Thyroid gland (tissue), 4 donors: ENCODE measurements at regions not wholly inside any gene's neighbourhood (a gene's known extent, or its start where the extent isn't known, plus 50 kb on each side); places are given as distances from the start of the nearest gene placed in this dataset.
A peak's percentile ranks its signal among the peaks of the same experiment; 100 is the strongest.

Experiments used
- DNase-seq, 2 donors: peaks; one replicate each; pipeline ENCODE4 v3.0.0-alpha.2; 2019
- H3K27ac ChIP-seq, 3 donors: fragments of 200-600 bp; sonication (generic); 1 replicate in 2 of 3; 2 replicates in 1 of 3; pipeline ENCODE4 v1.5.1; 2016 to 2019; ENCODE audit warnings: mild to moderate bottlenecking in 1 of 3, moderate library complexity in 1 of 3
- H3K27me3 ChIP-seq: fragments of 200-600 bp; sonication (generic); one replicate; pipeline ENCODE4 v1.5.1; 2019
- H3K36me3 ChIP-seq, 2 donors: fragments of 200-600 bp; sonication (generic); one replicate each; pipeline ENCODE4 v1.5.1; 2016 to 2019
- H3K4me1 ChIP-seq, 2 donors: fragments of 200-600 bp; sonication (generic); one replicate each; pipeline ENCODE4 v1.5.1; 2017 to 2019
- H3K4me3 ChIP-seq, 3 donors: fragments of 200-600 bp; sonication (generic); replicated peaks in 1 of 3; 1 replicate in 2 of 3; 2 replicates in 1 of 3; pipeline ENCODE4 v1.5.1; 2016; ENCODE audit warnings: mild to moderate bottlenecking in 1 of 3
- H3K9me3 ChIP-seq: fragments of 200-600 bp; sonication (generic); one replicate; pipeline ENCODE4 v1.5.1; 2017
- CTCF ChIP-seq, 6 experiments: fragments of 200-600 bp in 3 of 6; fragments of 450-650 bp in 3 of 6; sonication (generic) in 3 of 6; IDR thresholded peaks; one replicate each; pipeline ENCODE4 v1.5.1; 2016 to 2019; ENCODE audit warnings: antibody characterized with exemption in 6 of 6, mild to moderate bottlenecking in 2 of 6, inconsistent platforms in 1 of 6, moderate library complexity in 1 of 6
- POLR2A ChIP-seq, 2 donors: fragments of 450-650 bp; IDR thresholded peaks; one replicate each; pipeline ENCODE4 v1.6.1; 2017; ENCODE audit warnings: antibody characterized with exemption in 2 of 2, mild to moderate bottlenecking in 2 of 2, moderate library complexity in 1 of 2
- WGBS, 2 donors: methylation state at CpG; one replicate each; pipeline ENCODE4 v1.1.5; 2017; 5-methylcytosine and 5-hydroxymethylcytosine counted together
- intact Hi-C: fragments of 100-400 bp; cut with DNase I; formaldehyde crosslinking; loops from one replicate; pipeline ENCODE4 v1.15.1; 2023

- TF ChIP-seq CTCF (IDR thresholded peaks at IDR 0.05) (no peak), POLR2A (IDR thresholded peaks at IDR 0.05) (no peak)
- 58 to 64% methylated on average over 6 of the region's 6 CpGs for WGBS, 2 donors
- intact Hi-C loops: no loop called here
- Histone ChIP-seq H3K4me1 (no peaks in the 10 kb centered on the region), H3K27ac (no peak overlapping the region), H3K27me3 (no peaks in the 10 kb centered on the region), H3K9me3 (no peaks in the 10 kb centered on the region), H3K4me3 (no peak overlapping the region), H3K36me3 (no peaks in the 10 kb centered on the region)
- no peak for DNase-seq
Observed at GRCh38 chr15:88725305-88726210, 77.7 kb upstream of the ACAN start.

GRCh38 chr15:88727439-88727838, 75.8 kb upstream of the ACAN start:
- Histone ChIP-seq H3K4me3 (no peak overlapping the region), H3K4me1 (no peaks in the 10 kb centered on the region), H3K27me3 (no peaks in the 10 kb centered on the region), H3K36me3 (no peaks in the 10 kb centered on the region), H3K9me3 (no peaks in the 10 kb centered on the region), H3K27ac (no peak overlapping the region)
- intact Hi-C loops: no loop called here
- 48 to 53% methylated on average over 5 of the region's 5 CpGs for WGBS, 2 donors
- peak in 1 of 2 donors; percentile 16 for DNase-seq
- no peak for TF ChIP-seq CTCF (IDR thresholded peaks at IDR 0.05)
- TF ChIP-seq POLR2A (IDR thresholded peaks at IDR 0.05): no peak

GRCh38 chr15:88729581-88729980, 73.7 kb upstream of the ACAN start:
- Histone ChIP-seq H3K4me1 (no peaks in the 10 kb centered on the region), H3K27ac (no peak overlapping the region), H3K27me3 (no peaks in the 10 kb centered on the region), H3K36me3 (no peaks in the 10 kb centered on the region), H3K9me3 (no peaks in the 10 kb centered on the region), H3K4me3 (no peak overlapping the region)
- DNase-seq: no peak
- TF ChIP-seq POLR2A (IDR thresholded peaks at IDR 0.05) (no peak), CTCF (IDR thresholded peaks at IDR 0.05) (no peak)
- 79% methylated on average over 2 of the region's 2 CpGs; no CpG with 5 or more reads in 1 of the 2 donors for WGBS, 2 donors
- intact Hi-C loops: no loop called here

GRCh38 chr15:88730751-88731150, 72.5 kb upstream of the ACAN start:
- Histone ChIP-seq H3K4me3 (no peak overlapping the region), H3K9me3 (no peaks in the 10 kb centered on the region), H3K27me3 (no peaks in the 10 kb centered on the region), H3K36me3 (no peaks in the 10 kb centered on the region), H3K27ac (no peak overlapping the region), H3K4me1 (no peaks in the 10 kb centered on the region)
- intact Hi-C loops: no loop called here
- no peak for TF ChIP-seq CTCF (IDR thresholded peaks at IDR 0.05)
- no peak for TF ChIP-seq POLR2A (IDR thresholded peaks at IDR 0.05)
- no peak for DNase-seq
- 91 to 97% methylated on average over 3 of the region's 3 CpGs for WGBS, 2 donors

- Histone ChIP-seq H3K27me3 (no peaks in the 10 kb centered on the region), H3K36me3 (no peaks in the 10 kb centered on the region), H3K4me3 (no peak overlapping the region), H3K9me3 (no peaks in the 10 kb centered on the region), H3K27ac (no peak overlapping the region), H3K4me1 (no peaks in the 10 kb centered on the region)
- intact Hi-C loops: no loop called here
- DNase-seq: no peak
- no peak for TF ChIP-seq POLR2A (IDR thresholded peaks at IDR 0.05)
- no peak for TF ChIP-seq CTCF (IDR thresholded peaks at IDR 0.05)
- 79 to 82% methylated on average over 1 of the region's 1 CpG for WGBS, 2 donors
Observed at GRCh38 chr15:88735212-88735611, 68.0 kb upstream of the ACAN start.
